Coronary artery (tissue), 2 donors: ENCODE measurements at regions not wholly inside any gene's neighbourhood (a gene's known extent, or its start where the extent isn't known, plus 50 kb on each side); places are given as distances from the start of the nearest gene placed in this dataset.

Experiments
- DNase-seq: peaks from one replicate; pipeline ENCODE4 v3.0.0-alpha.2; 2017; ENCODE audit warnings: low spot score
- H3K27ac ChIP-seq, 2 donors: fragments of 200-600 bp; sonication (generic); one replicate each; pipeline ENCODE4 v1.5.1; 2016 to 2019
- H3K4me3 ChIP-seq: fragments of 200-600 bp; sonication (generic); 2 replicates; pipeline ENCODE4 v1.5.1; 2016; ENCODE audit warnings: mild to moderate bottlenecking, moderate library complexity
- TF ChIP-seq, protein P1 (sequence below): fragments of 200-600 bp; sonication (generic); IDR thresholded peaks from one replicate; pipeline ENCODE4 v1.5.1; 2019; ENCODE audit warnings: antibody characterized with exemption

DNA sequence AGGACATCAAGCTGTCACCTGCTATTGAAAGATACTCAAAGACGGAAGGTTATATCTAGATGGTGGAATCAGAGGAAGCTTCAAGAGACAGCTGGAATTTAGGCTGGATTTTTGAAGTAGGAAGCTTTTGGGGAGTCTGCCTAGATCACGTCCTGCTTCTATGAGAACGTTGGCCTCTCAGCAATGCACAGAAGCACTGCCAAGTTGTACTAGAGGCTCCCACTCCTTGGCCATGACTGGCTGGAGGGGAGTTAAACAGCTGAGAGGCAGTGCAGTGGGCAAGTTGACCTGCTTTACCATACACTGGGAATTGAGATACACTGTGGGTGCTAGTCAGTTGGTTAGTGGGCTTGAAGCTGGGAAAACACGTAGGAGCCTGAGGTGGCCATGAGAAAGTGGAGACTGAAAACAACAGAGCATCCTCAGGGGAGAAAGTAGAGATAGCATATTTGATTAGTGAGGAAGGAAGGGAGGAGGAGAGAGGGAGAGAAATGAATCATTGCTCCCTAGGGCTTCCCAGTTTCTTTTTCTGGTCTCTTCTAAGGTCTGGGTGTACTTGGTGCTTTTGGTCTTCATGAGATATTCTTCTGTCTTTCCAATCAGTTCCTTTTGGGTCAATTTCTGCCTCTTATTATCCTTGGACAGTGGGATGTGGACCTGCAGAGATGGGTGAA is 110.8 kb downstream of the EMP1 start:
- Histone ChIP-seq H3K4me3 (no peak overlapping the region), H3K27ac (no peak overlapping the region)
- no peak for DNase-seq
- TF ChIP-seq, protein P1, sequence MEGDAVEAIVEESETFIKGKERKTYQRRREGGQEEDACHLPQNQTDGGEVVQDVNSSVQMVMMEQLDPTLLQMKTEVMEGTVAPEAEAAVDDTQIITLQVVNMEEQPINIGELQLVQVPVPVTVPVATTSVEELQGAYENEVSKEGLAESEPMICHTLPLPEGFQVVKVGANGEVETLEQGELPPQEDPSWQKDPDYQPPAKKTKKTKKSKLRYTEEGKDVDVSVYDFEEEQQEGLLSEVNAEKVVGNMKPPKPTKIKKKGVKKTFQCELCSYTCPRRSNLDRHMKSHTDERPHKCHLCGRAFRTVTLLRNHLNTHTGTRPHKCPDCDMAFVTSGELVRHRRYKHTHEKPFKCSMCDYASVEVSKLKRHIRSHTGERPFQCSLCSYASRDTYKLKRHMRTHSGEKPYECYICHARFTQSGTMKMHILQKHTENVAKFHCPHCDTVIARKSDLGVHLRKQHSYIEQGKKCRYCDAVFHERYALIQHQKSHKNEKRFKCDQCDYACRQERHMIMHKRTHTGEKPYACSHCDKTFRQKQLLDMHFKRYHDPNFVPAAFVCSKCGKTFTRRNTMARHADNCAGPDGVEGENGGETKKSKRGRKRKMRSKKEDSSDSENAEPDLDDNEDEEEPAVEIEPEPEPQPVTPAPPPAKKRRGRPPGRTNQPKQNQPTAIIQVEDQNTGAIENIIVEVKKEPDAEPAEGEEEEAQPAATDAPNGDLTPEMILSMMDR = no peak

DNA sequence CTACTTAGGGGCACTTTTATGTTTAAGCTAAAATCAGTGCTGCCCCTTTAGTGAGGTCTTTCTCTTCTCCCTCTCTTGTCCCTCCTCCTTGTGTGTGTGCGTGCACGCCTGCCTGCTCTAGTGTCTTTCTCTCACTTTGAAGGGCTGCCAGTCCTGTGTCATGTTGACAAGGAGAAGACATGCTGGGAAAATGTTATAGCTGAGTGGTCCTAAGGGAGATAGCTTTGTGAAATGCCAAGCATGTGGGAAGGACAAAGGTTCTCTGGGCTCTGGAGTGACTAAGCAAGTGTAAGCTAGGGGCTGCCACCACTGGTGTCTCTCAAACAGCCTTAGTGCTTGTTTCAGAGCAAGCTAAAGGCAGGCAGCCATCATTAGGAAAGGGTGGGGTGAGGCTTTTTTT is 108.4 kb downstream of the EMP1 start:
- H3K4me3 ChIP-seq = no peak overlapping the region
- no peak for DNase-seq
- no peak overlapping the region for H3K27ac ChIP-seq
- TF ChIP-seq, protein P1 = no peak

DNA sequence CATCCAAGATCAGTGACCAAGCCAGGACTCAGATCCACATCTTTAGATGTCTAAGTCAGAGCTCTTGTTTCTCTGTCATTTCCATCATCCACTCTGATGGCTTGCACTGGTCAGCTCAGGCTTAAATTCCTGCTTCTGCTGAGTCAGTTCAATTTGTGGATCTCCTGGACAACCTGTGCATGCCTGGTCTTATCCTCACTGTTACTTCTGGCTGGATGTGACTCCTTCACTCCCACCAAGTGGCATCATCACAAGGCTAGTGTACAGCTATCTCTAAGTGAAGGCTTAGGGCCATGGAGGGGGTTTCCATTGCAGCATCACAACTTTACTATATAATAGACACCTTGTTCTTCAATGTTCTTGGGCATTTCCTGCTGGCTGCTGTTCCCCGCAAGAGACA is 102.9 kb downstream of the EMP1 start:
- Histone ChIP-seq H3K27ac (no peak overlapping the region), H3K4me3 (no peak overlapping the region)
- DNase-seq = no peak
- TF ChIP-seq, protein P1 = no peak

DNA sequence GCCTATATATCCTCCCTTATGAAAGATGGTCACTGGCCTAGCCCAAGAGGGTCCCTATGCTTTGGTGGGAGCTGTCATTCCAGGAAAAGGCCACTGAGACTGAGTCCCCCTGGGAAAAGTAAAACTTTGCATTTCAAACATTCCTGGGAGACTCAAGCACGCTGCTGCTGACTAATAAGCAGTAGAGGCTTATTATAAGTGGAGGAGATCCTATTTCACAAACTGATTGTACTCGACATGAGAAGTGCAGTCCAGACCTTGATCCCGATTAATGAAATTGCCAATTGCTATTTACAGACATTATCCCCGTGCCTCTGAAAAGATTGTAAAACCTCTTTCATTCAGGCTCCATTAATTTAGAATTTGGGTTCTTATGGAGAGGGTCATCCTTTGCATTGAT is 96.6 kb downstream of the EMP1 start:
- DNase-seq = peak; percentile 24
- no peak overlapping the region for H3K27ac ChIP-seq
- H3K4me3 ChIP-seq = no peak overlapping the region
- TF ChIP-seq, protein P1 = no peak

DNA sequence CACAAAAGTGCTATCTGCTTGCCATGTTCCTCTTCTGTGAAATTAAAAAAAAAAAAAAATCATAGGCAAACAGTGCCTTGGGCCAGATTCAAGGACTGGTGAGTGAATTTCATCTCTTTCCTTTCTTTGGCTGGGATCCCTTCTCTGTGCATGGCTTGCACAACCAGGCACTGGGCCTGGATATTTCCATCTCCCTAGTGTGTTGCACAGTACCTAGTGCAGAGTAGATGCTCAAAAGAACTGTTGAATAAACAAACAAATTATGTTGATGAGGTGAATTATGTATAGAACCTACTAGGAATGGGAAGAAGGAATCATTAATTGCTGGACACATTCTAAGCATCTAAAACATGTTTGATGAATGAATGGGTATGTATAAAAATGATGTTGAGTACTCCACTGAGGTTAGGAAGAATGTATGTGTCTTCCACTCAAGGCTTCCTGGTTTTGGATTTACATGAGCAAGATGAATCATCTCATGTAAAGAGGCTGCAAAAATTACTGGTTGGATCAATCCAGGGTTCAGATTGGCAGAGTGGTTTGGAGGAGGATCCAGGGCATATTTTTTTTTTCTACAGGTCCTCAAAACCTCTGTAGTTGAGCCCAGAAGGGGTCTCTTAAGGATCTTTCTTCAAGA is 93.2 kb downstream of the EMP1 start:
- TF ChIP-seq, protein P1 = no peak
- Histone ChIP-seq H3K4me3 (no peak overlapping the region), H3K27ac (no peak overlapping the region)
- DNase-seq = no peak

DNA sequence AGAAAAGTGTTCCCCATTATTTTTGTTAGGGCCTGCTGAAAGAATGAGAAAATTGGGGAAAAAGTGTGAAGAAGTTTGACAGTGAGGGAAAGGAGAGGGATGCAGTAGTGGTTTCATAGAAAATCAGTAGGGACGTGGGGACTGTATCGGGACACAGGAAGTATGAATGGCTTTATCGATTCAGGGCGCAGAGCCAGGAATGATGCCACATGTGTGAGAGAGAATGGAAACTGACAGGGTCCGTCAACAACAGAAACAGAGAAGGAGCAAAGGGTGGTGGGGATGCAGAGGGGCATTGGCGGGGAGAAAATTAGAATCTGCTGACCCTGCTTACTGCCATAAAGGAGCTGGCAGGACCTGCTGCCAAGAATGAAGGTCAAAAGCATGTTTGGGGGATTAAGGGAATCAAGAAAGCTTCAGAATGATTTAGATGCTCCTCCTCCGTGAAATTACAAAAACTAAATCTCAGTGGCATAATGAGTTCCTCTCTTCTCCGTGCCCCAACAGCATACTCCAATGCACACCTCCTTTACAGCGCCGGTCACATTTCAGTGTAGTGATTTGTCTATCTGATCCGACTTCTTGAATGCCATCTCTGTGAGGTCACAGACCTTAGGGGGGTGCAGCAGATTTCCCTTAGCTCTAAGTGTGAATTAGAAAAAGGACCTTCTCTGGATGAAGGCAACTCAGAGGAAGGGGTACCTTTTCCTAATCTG is 92.6 kb downstream of the EMP1 start:
- no peak for DNase-seq
- TF ChIP-seq, protein P1 = no peak
- no peak overlapping the region for H3K4me3 ChIP-seq

More for the DNA sequence above, 92.6 kb downstream of the EMP1 start:
- H3K27ac ChIP-seq = no peak overlapping the region
